Sciatic nerve (tissue), 2 donors: ENCODE measurements at regions not wholly inside any gene's neighbourhood (a gene's known extent, or its start where the extent isn't known, plus 50 kb on each side); places are given as distances from the start of the nearest gene placed in this dataset.

Source experiments
- ATAC-seq: fragments of 200-7000 bp; cut with Tn5 transposase; one replicate; pipeline ENCODE4 v1.9.1; 2020; ENCODE audit warnings: mild to moderate bottlenecking, moderate library complexity
- DNase-seq: peaks from one replicate; pipeline ENCODE4 v3.0.0-alpha.2; 2020; ENCODE audit warnings: low spot score
- intact Hi-C: fragments of 100-400 bp; cut with DNase I; formaldehyde crosslinking; loops from one replicate; pipeline ENCODE4 v1.14.2; 2022
- donor health status: DM: no; HTN: no; CAD: no.
- donor health status: DM: no; HTN: no; CAD: no.

DNA sequence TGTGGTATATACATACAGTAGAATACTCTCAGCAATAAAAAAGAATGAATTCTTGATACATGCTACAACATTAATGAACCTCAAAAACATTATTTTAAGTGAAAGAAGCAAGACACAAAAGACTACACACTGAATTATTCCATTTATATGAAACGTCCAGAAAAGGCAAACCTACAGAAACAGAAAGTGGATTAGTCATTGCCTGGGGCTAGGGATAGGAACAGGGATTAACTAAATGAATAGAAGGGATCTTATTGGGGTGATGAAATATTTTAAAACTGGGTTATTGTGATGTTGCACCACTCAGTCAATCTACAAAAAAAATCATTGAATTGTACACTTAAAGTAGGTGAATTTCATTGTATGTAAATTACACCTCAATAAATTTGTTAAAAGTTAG, 326.7 kb downstream of the PIK3R1 start:
- intact Hi-C loops: no loop called here
- DNase-seq (no peak), ATAC-seq (no peak)

GRCh38 chr5:68543212-68543611, 327.7 kb downstream of the PIK3R1 start:
- intact Hi-C loops: no loop called here
- DNase-seq (no peak), ATAC-seq (peak; percentile 70)

- ATAC-seq: no peak
- intact Hi-C loops: no loop called here
- no peak for DNase-seq
Observed at GRCh38 chr5:68544091-68544647, 328.6 kb downstream of the PIK3R1 start.

DNA sequence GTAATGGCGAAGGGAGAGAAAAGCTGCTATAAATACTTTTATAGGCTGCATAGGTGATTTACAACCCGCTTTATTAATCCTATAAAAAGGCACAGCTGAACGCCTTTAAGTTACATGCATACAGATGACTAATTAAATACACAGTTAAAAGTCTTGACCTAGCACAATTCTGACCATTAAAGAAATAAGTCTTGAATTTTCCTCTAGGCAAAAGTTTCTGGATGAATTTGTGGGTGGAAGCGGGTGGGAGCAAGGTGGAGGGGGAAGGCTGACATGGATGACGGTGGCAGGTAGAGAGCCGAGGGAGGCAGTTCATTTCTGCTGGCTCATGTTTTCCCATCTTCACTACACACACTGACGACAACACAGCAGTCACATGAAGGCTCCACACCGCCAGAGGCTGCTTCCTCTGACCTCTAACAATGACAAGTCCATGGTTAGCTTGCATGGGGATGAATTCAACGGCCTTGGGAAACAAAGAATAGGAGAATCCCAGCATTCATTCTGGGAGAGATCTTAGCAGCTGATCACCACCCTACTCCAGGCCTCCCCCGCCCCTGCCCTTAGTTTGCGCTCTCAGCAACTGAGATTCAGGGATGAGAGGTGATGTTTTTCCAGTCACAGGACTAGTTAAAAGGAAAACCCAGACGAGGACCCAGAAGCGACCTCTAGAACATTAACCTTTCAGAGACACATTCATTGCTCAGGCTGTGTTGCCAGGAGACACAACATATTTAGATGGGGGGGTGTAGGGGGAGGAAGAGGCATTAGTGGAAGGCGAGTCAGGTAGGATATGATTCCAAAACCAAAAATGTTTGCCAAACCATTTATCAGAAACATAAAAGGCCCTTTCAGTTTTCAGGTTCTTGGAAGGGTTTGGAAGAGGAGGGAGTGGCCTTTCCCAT, 329.3 kb downstream of the PIK3R1 start:
- DNase-seq: no peak
- ATAC-seq: no peak
- intact Hi-C loops: no loop called here

DNA sequence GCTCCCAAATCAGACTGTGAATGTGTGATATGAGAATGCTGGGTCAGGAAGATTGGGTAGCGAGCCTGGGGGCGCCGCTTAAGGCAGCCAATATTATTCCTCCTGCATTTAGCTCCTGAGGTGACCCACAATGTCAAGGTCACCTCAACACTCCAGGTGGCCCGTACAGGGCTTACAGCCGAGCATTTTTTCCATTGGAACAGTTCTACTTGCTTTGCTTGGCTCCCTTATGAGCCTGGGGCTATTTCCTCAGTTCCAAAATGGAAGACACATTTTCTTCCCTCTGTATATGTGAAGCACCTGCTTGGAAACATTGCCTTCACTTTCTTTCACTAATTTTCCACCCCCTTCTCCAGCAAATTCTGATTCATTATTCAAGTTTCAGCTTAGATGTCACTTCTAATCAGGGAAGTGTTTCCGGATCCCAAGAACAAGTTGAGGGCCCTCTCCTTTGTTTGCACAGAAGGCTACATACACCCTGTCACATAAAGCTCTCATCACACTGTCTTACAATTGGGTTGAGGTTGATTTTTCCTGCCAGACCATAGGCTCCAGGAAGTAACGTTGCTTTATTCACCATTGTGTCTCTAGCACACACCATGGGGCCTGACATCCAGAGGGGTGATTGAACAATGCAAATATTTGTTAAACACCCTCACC, 330.2 kb downstream of the PIK3R1 start:
- no peak for ATAC-seq
- intact Hi-C loops: no loop called here
- DNase-seq: no peak

DNA sequence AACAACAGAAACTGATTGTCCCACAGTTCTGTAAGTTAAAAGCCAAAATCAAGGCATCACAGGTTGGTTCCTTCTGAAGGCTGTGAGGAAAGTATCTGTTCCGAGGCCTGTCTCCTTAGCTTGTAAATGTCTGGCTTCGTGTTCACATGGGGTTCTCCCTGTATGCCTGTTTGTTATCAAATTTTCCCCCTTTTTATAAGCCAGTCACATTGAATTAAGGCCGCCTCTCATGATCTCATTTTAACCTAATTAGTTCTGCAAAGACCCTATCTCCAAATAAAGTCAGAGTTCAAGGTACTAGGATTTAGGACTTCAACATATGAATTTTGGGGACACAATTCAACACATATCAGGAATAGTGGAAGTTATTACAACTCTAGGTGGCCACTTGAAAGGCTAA, 331.5 kb downstream of the PIK3R1 start:
- ATAC-seq (no peak), DNase-seq (no peak)
- intact Hi-C loops: no loop called here

DNA sequence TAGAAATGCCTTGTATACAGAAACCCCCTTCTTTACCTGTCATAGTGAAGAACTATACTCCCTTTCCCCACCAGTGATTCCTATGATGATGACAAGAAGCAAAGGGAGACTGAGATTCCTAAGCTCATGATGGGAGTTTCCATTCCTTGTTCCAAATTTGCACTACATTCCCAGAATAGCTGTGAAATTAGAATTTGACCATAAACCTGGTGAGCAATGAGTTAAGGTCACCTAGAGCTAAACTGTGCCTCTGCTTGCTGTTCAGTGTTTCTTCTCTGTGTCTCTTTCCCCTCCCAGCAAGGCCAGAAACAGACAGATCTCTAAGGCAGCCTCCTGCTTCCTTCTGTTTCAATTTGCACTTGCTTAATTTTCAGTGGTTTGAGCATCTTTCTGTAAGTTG, 332.1 kb downstream of the PIK3R1 start:
- no peak for DNase-seq
- intact Hi-C loops: no loop called here
- ATAC-seq: no peak

- DNase-seq: no peak
- ATAC-seq: peak; percentile 32
- intact Hi-C loops: no loop called here
Observed at GRCh38 chr5:68548959-68549676, 333.6 kb downstream of the PIK3R1 start.

- DNase-seq (no peak), ATAC-seq (no peak)
- intact Hi-C loops: no loop called here
Observed at GRCh38 chr5:68550015-68550414, 334.5 kb downstream of the PIK3R1 start.

DNA sequence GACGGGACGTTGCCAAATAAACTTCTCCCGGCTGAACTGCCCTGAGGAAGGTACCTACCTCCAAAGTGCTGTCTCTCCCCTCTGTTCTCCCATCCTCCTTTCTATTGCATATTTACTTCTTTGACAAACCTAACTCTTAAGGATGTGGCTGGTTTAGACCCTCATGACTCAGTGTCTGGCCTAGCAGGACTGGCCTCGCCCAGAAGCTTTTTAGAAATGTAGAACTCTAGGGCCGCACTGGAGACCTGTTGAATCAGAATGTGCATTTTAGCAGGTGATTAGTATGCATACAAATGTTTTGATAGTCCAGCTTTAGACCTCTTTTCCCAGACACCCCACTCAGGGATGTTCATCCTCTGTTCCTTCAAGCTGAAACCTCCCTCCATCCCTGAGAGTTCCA, 335.9 kb downstream of the PIK3R1 start:
- ATAC-seq (no peak), DNase-seq (no peak)
- intact Hi-C loops: no loop called here

- peak; percentile 69 for DNase-seq
- peak; percentile 82 for ATAC-seq
- intact Hi-C loops: no loop called here
Observed at GRCh38 chr5:68554571-68555279, 339.2 kb downstream of the PIK3R1 start.

GRCh38 chr5:68555907-68556681, 340.5 kb downstream of the PIK3R1 start:
- DNase-seq: no peak
- peak; percentile 86 for ATAC-seq
- intact Hi-C loops: no loop called here

- DNase-seq (no peak), ATAC-seq (no peak)
- intact Hi-C loops: no loop called here
Observed at GRCh38 chr5:68557162-68557936, 341.8 kb downstream of the PIK3R1 start.

DNA sequence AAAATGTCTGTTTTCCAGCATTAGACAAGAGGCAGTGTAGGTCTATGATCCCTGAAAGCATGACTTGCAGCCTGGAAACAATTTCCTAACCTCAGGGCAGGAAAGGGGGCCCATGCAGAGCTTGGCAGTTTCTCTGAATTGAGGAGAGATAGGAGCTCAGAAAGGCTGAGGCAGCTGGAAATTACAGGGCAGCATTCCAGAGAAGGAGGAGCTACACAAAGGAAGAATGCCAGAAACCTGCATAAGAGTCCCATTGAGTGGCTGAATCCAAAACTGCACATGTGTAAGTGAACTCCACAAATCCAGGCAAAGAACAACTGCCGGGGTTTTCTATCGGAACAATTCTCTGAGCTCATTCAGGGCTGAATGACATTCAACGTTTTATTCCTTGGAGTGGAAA, 346.8 kb downstream of the PIK3R1 start:
- intact Hi-C loops: no loop called here
- peak; percentile 68 for DNase-seq
- ATAC-seq: peak; percentile 91

- intact Hi-C loops: no loop called here
- no peak for DNase-seq
- ATAC-seq: no peak
Observed at GRCh38 chr5:68565427-68565826, 349.9 kb downstream of the PIK3R1 start.

- ATAC-seq: no peak
Observed at GRCh38 chr5:68576805-68577204, 361.2 kb downstream of the PIK3R1 start.

GRCh38 chr5:68582284-68582683, 366.7 kb downstream of the PIK3R1 start:
- no peak for ATAC-seq
- intact Hi-C loops: no loop called here
- no peak for DNase-seq

More at GRCh38 chr5:68576805-68577204, 361.2 kb downstream of the PIK3R1 start:
- intact Hi-C loops: no loop called here
- no peak for DNase-seq

DNA sequence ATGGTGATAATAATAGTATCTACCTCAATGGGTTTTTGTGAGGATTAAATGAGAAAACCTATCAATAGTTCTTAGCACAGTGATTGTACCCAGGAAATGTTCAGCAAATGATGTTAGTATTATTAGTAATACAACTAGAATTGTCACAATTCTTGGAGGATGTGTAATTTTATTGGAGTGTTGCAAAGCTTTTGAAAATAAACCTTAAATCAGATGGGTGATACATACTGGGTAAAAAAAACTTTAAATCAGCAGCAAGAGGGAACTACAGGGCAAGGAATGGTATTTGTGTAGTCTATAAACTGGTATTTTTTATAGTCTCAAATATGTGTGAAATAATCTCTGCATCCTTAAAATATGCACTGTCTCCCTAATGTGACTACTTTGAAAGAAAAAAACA, 371.6 kb downstream of the PIK3R1 start:
- intact Hi-C loops: no loop called here
- ATAC-seq (no peak), DNase-seq (no peak)
